HEK293 (cell line): ENCODE measurements at regions not wholly inside any gene's neighbourhood (a gene's known extent, or its start where the extent isn't known, plus 50 kb on each side); places are given as distances from the start of the nearest gene placed in this dataset.

ENCODE experiments used
- CTCF ChIA-PET: fragments of 350-600 bp; formaldehyde crosslinking; extraction: SDS; loops from one replicate; lab custom pipeline; 2021; ENCODE audit warnings: antibody characterized with exemption; lab: Yijun Ruan, JAX
- POLR2A ChIA-PET: fragments of 300-600 bp; formaldehyde crosslinking; extraction: SDS; loops from one replicate; lab custom pipeline; 2020; ENCODE audit warnings: antibody characterized with exemption, inconsistent platforms; lab: Yijun Ruan, JAX
- H3K27ac ChIP-seq: fragments of 200-500 bp; sonication (Bioruptor generic); 2 replicates; pipeline ENCODE4 v1.5.1; 2014; ENCODE audit warnings: low read depth, low read length, control low read depth, inconsistent platforms; ENCODE audit errors: extremely low read depth
- H3K36me3 ChIP-seq, 2 experiments: fragments of 200-500 bp in 1 of 2; sonication (Bioruptor generic) in 1 of 2; 1 replicate in 1 of 2; 2 replicates in 1 of 2; pipeline ENCODE4 v1.5.1; 2014 to 2017; ENCODE audit warnings: inconsistent platforms in 2 of 2, low read length in 2 of 2; ENCODE audit not compliant: control insufficient read depth in 2 of 2, insufficient read depth in 1 of 2
- H3K4me1 ChIP-seq: fragments of 200-500 bp; sonication (Bioruptor generic); 2 replicates; pipeline ENCODE4 v1.5.1; 2014; ENCODE audit warnings: mild to moderate bottlenecking, low read length, inconsistent platforms; ENCODE audit not compliant: control insufficient read depth, insufficient read depth
- H3K4me3 ChIP-seq: 2 replicates; pipeline ENCODE4 v1.5.1; 2011; ENCODE audit warnings: low read depth, mild to moderate bottlenecking, control low read depth, low read length, moderate library complexity
- H3K9me3 ChIP-seq: fragments of 200-500 bp; sonication (Bioruptor generic); 2 replicates; pipeline ENCODE4 v1.5.1; 2014; ENCODE audit warnings: low read depth, low read length, inconsistent platforms; ENCODE audit not compliant: control insufficient read depth, insufficient read depth
- GLIS2 ChIP-seq: fragments of 450-650 bp; formaldehyde crosslinking; IDR thresholded peaks from 2 replicates; pipeline ENCODE4 v1.5.1; 2016; ENCODE audit warnings: missing biosample characterization, missing genetic modification characterization
- HOXA7 ChIP-seq: sonication (generic); formaldehyde crosslinking; IDR thresholded peaks from 2 replicates; pipeline ENCODE4 v1.8.1; 2022; ENCODE audit warnings: missing genetic modification reagents, borderline replicate concordance
- KLF1 ChIP-seq: fragments of 450-650 bp; formaldehyde crosslinking; IDR thresholded peaks from 2 replicates; pipeline ENCODE4 v1.5.1; 2016; ENCODE audit warnings: missing biosample characterization, missing genetic modification characterization
- SCRT1 ChIP-seq: fragments of 450-650 bp; formaldehyde crosslinking; IDR thresholded peaks from 2 replicates; pipeline ENCODE4 v1.5.1; 2016; ENCODE audit warnings: missing biosample characterization, missing genetic modification characterization, borderline replicate concordance
- SP7 ChIP-seq: fragments of 450-650 bp; formaldehyde crosslinking; IDR thresholded peaks from 2 replicates; pipeline ENCODE4 v1.5.1; 2016; ENCODE audit warnings: missing biosample characterization, missing genetic modification characterization
- TCF7L2 ChIP-seq: IDR thresholded peaks from 2 replicates; pipeline ENCODE4 v1.6.1; 2011; ENCODE audit warnings: low read depth, mild to moderate bottlenecking, inconsistent platforms, low read length, moderate library complexity, borderline replicate concordance
- TRIM28 ChIP-seq: IDR thresholded peaks from 2 replicates; pipeline ENCODE4 v1.6.1; 2011; ENCODE audit warnings: low read length, control low read depth, borderline replicate concordance
- ZNF148 ChIP-seq: fragments of 450-650 bp; formaldehyde crosslinking; IDR thresholded peaks from 2 replicates; pipeline ENCODE4 v1.5.0; 2017; ENCODE audit warnings: missing biosample characterization, missing genetic modification characterization, borderline replicate concordance
- ZNF2 ChIP-seq: fragments of 450-650 bp; formaldehyde crosslinking; IDR thresholded peaks from 2 replicates; pipeline ENCODE4 v1.5.1; 2016; ENCODE audit warnings: missing biosample characterization, missing genetic modification characterization
- ZNF211 ChIP-seq: fragments of 450-650 bp; formaldehyde crosslinking; IDR thresholded peaks from 2 replicates; pipeline ENCODE4 v1.5.1; 2016; ENCODE audit warnings: low read depth, missing biosample characterization, missing genetic modification characterization
- ZNF302 ChIP-seq: fragments of 450-650 bp; formaldehyde crosslinking; IDR thresholded peaks from 2 replicates; pipeline ENCODE4 v1.5.1; 2016; ENCODE audit warnings: missing biosample characterization, missing genetic modification characterization, low read depth
- ZNF394 ChIP-seq: fragments of 450-650 bp; formaldehyde crosslinking; IDR thresholded peaks from 2 replicates; pipeline ENCODE4 v1.5.1; 2016; ENCODE audit warnings: missing biosample characterization, missing genetic modification characterization, mild to moderate bottlenecking, moderate library complexity, borderline replicate concordance
- ZNF404 ChIP-seq: fragments of 450-650 bp; formaldehyde crosslinking; IDR thresholded peaks from 2 replicates; pipeline ENCODE4 v1.5.1; 2017; ENCODE audit warnings: missing biosample characterization, missing genetic modification characterization
- ZNF626 ChIP-seq: fragments of 450-650 bp; sonication (Bioruptor Pico); formaldehyde crosslinking; IDR thresholded peaks from 2 replicates; pipeline ENCODE4 v1.5.1; 2018; ENCODE audit warnings: missing biosample characterization, missing genetic modification characterization, inconsistent platforms
- TF ChIP-seq, protein P1 (sequence below): fragments of 450-650 bp; formaldehyde crosslinking; IDR thresholded peaks from 2 replicates; pipeline ENCODE4 v1.5.1; 2016; ENCODE audit warnings: missing biosample characterization, missing genetic modification characterization
- TF ChIP-seq, protein P2 (sequence below): fragments of 450-650 bp; formaldehyde crosslinking; IDR thresholded peaks from 2 replicates; pipeline ENCODE4 v1.5.1; 2016; ENCODE audit warnings: missing biosample characterization, missing genetic modification characterization
- TF ChIP-seq, protein P3 (sequence below): fragments of 450-650 bp; formaldehyde crosslinking; IDR thresholded peaks from 2 replicates; pipeline ENCODE4 v1.5.1; 2017; ENCODE audit warnings: missing biosample characterization, missing genetic modification characterization
- TF ChIP-seq, protein P4 (sequence below): fragments of 450-650 bp; formaldehyde crosslinking; IDR thresholded peaks from 2 replicates; pipeline ENCODE4 v1.5.1; 2016; ENCODE audit warnings: missing biosample characterization, missing genetic modification characterization
- TF ChIP-seq, protein P5 (sequence below): fragments of 450-650 bp; formaldehyde crosslinking; IDR thresholded peaks from 2 replicates; pipeline ENCODE4 v1.5.1; 2016; ENCODE audit warnings: missing biosample characterization, missing genetic modification characterization

- TF ChIP-seq ZNF2 (tag by site-specific recombination) = no peak
- TF ChIP-seq, protein P1, sequence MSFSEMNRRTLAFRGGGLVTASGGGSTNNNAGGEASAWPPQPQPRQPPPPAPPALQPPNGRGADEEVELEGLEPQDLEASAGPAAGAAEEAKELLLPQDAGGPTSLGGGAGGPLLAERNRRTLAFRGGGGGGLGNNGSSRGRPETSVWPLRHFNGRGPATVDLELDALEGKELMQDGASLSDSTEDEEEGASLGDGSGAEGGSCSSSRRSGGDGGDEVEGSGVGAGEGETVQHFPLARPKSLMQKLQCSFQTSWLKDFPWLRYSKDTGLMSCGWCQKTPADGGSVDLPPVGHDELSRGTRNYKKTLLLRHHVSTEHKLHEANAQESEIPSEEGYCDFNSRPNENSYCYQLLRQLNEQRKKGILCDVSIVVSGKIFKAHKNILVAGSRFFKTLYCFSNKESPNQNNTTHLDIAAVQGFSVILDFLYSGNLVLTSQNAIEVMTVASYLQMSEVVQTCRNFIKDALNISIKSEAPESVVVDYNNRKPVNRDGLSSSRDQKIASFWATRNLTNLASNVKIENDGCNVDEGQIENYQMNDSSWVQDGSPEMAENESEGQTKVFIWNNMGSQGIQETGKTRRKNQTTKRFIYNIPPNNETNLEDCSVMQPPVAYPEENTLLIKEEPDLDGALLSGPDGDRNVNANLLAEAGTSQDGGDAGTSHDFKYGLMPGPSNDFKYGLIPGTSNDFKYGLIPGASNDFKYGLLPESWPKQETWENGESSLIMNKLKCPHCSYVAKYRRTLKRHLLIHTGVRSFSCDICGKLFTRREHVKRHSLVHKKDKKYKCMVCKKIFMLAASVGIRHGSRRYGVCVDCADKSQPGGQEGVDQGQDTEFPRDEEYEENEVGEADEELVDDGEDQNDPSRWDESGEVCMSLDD = no peak
- no peak for TF ChIP-seq ZNF626 (tag by site-specific recombination)
- no peak for TF ChIP-seq GLIS2
- no peak for TF ChIP-seq ZNF394
- no peak for TF ChIP-seq SP7 (tag by site-specific recombination)
- TF ChIP-seq, protein P2, sequence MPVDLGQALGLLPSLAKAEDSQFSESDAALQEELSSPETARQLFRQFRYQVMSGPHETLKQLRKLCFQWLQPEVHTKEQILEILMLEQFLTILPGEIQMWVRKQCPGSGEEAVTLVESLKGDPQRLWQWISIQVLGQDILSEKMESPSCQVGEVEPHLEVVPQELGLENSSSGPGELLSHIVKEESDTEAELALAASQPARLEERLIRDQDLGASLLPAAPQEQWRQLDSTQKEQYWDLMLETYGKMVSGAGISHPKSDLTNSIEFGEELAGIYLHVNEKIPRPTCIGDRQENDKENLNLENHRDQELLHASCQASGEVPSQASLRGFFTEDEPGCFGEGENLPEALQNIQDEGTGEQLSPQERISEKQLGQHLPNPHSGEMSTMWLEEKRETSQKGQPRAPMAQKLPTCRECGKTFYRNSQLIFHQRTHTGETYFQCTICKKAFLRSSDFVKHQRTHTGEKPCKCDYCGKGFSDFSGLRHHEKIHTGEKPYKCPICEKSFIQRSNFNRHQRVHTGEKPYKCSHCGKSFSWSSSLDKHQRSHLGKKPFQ (tag by site-specific recombination) = no peak
Observed at GRCh38 chr10:130772056-130772455, 539.5 kb downstream of the TCERG1L start (continued).

GRCh38 chr10:130772676-130773075, 538.8 kb downstream of the TCERG1L start:
- POLR2A ChIA-PET = no interaction called here
- H3K4me1 ChIP-seq = no peaks in the 10 kb centered on the region
- H3K27ac ChIP-seq = no peak overlapping the region
- CTCF ChIA-PET = no interaction called here
- TF ChIP-seq TCF7L2 (no peak), KLF1 (tag by site-specific recombination) (no peak)
- H3K9me3 ChIP-seq = no peaks in the 10 kb centered on the region
- no peak overlapping the region for H3K4me3 ChIP-seq
- H3K36me3 ChIP-seq = no peaks in the 10 kb centered on the region

GRCh38 chr10:130773941-130774340, 537.6 kb downstream of the TCERG1L start:
- Histone ChIP-seq H3K4me1 (no peaks in the 10 kb centered on the region), H3K9me3 (no peaks in the 10 kb centered on the region), H3K4me3 (no peak overlapping the region), H3K36me3 (no peaks in the 10 kb centered on the region), H3K27ac (no peak overlapping the region)
- ChIA-PET CTCF (no interaction called here), POLR2A (no interaction called here)
- no peak for TF ChIP-seq TRIM28

GRCh38 chr10:130774871-130775270, 536.6 kb downstream of the TCERG1L start:
- ChIA-PET POLR2A (no interaction called here), CTCF (no interaction called here)
- no peak overlapping the region for H3K4me3 ChIP-seq
- H3K36me3 ChIP-seq = no peaks in the 10 kb centered on the region
- H3K27ac ChIP-seq = no peak overlapping the region
- H3K9me3 ChIP-seq = no peaks in the 10 kb centered on the region
- no peaks in the 10 kb centered on the region for H3K4me1 ChIP-seq
- TF ChIP-seq HOXA7 (CRISPR knock-in tag) = no peak
- no peak for TF ChIP-seq ZNF404
- TF ChIP-seq, protein P3, sequence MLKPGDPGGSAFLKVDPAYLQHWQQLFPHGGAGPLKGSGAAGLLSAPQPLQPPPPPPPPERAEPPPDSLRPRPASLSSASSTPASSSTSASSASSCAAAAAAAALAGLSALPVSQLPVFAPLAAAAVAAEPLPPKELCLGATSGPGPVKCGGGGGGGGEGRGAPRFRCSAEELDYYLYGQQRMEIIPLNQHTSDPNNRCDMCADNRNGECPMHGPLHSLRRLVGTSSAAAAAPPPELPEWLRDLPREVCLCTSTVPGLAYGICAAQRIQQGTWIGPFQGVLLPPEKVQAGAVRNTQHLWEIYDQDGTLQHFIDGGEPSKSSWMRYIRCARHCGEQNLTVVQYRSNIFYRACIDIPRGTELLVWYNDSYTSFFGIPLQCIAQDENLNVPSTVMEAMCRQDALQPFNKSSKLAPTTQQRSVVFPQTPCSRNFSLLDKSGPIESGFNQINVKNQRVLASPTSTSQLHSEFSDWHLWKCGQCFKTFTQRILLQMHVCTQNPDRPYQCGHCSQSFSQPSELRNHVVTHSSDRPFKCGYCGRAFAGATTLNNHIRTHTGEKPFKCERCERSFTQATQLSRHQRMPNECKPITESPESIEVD (tag by site-specific recombination) = no peak
- TF ChIP-seq, protein P4, sequence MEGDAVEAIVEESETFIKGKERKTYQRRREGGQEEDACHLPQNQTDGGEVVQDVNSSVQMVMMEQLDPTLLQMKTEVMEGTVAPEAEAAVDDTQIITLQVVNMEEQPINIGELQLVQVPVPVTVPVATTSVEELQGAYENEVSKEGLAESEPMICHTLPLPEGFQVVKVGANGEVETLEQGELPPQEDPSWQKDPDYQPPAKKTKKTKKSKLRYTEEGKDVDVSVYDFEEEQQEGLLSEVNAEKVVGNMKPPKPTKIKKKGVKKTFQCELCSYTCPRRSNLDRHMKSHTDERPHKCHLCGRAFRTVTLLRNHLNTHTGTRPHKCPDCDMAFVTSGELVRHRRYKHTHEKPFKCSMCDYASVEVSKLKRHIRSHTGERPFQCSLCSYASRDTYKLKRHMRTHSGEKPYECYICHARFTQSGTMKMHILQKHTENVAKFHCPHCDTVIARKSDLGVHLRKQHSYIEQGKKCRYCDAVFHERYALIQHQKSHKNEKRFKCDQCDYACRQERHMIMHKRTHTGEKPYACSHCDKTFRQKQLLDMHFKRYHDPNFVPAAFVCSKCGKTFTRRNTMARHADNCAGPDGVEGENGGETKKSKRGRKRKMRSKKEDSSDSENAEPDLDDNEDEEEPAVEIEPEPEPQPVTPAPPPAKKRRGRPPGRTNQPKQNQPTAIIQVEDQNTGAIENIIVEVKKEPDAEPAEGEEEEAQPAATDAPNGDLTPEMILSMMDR (tag by site-specific recombination) = no peak
- TF ChIP-seq ZNF302 = no peak
- TF ChIP-seq, protein P5, sequence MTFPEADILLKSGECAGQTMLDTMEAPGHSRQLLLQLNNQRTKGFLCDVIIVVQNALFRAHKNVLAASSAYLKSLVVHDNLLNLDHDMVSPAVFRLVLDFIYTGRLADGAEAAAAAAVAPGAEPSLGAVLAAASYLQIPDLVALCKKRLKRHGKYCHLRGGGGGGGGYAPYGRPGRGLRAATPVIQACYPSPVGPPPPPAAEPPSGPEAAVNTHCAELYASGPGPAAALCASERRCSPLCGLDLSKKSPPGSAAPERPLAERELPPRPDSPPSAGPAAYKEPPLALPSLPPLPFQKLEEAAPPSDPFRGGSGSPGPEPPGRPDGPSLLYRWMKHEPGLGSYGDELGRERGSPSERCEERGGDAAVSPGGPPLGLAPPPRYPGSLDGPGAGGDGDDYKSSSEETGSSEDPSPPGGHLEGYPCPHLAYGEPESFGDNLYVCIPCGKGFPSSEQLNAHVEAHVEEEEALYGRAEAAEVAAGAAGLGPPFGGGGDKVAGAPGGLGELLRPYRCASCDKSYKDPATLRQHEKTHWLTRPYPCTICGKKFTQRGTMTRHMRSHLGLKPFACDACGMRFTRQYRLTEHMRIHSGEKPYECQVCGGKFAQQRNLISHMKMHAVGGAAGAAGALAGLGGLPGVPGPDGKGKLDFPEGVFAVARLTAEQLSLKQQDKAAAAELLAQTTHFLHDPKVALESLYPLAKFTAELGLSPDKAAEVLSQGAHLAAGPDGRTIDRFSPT (tag by site-specific recombination) = no peak
- no peak for TF ChIP-seq ZNF211 (tag by site-specific recombination)
- no peak for TF ChIP-seq SCRT1 (tag by site-specific recombination)
- no peak for TF ChIP-seq ZNF148 (tag by site-specific recombination)
